Fibroblast of the aortic adventitia (primary cell): ENCODE measurements at regions not wholly inside any gene's neighbourhood (a gene's known extent, or its start where the extent isn't known, plus 50 kb on each side); places are given as distances from the start of the nearest gene placed in this dataset.

ENCODE experiments used
- DNase-seq: peaks from one replicate; pipeline ENCODE4 v3.0.0-alpha.2; 2010; ENCODE audit warnings: low read depth
- H3K4me3 ChIP-seq: 2 replicates; pipeline ENCODE4 v1.5.1; 2011; ENCODE audit warnings: low read depth, mild to moderate bottlenecking, control low read depth, low read length, moderate library complexity
- CTCF ChIP-seq: IDR thresholded peaks from 2 replicates; pipeline ENCODE4 v1.5.1; 2011; ENCODE audit warnings: mild to moderate bottlenecking, low read length, control low read depth, inconsistent platforms; ENCODE audit not compliant: insufficient read depth

- DNase-seq: no peak
- TF ChIP-seq CTCF: no peak
- H3K4me3 ChIP-seq: no peak overlapping the region
Observed at GRCh38 chr17:70988622-70989021, 819.3 kb downstream of the KCNJ2 start.

GRCh38 chr17:70989280-70989679 is 819.9 kb downstream of the KCNJ2 start:
- no peak overlapping the region for H3K4me3 ChIP-seq
- no peak for TF ChIP-seq CTCF
- no peak for DNase-seq

GRCh38 chr17:70994194-70994593 is 824.9 kb downstream of the KCNJ2 start:
- no peak for DNase-seq
- no peak for TF ChIP-seq CTCF

GRCh38 chr17:70995997-70996396 is 826.7 kb downstream of the KCNJ2 start:
- H3K4me3 ChIP-seq: no peak overlapping the region
- no peak for TF ChIP-seq CTCF
- no peak for DNase-seq

More at GRCh38 chr17:70994194-70994593, 824.9 kb downstream of the KCNJ2 start:
- H3K4me3 ChIP-seq: no peak overlapping the region

- no peak for DNase-seq
- no peak overlapping the region for H3K4me3 ChIP-seq
- TF ChIP-seq CTCF: no peak
Observed at GRCh38 chr17:71003736-71004135, 834.4 kb downstream of the KCNJ2 start.

- H3K4me3 ChIP-seq: no peak overlapping the region
- no peak for TF ChIP-seq CTCF
- no peak for DNase-seq
Observed at GRCh38 chr17:71004413-71004812, 835.1 kb downstream of the KCNJ2 start.

GRCh38 chr17:71011391-71011790 is 842.1 kb downstream of the KCNJ2 start:
- no peak for TF ChIP-seq CTCF
- no peak for DNase-seq
- no peak overlapping the region for H3K4me3 ChIP-seq
